Breast epithelium (tissue), 3 donors: ENCODE measurements at regions not wholly inside any gene's neighbourhood (a gene's known extent, or its start where the extent isn't known, plus 50 kb on each side); places are given as distances from the start of the nearest gene placed in this dataset.

Experiments used
- CTCF ChIP-seq, 3 donors: fragments of 450-650 bp; IDR thresholded peaks; one replicate each; pipeline ENCODE4 v1.5.1; 2016 to 2017; ENCODE audit warnings: antibody characterized with exemption in 3 of 3, mild to moderate bottlenecking in 3 of 3, moderate library complexity in 3 of 3
- POLR2AphosphoS5 ChIP-seq, 3 donors: sonication (generic); formaldehyde crosslinking; IDR thresholded peaks; one replicate each; pipeline ENCODE4 v1.6.1; 2017; ENCODE audit warnings: antibody characterized with exemption in 3 of 3

DNA sequence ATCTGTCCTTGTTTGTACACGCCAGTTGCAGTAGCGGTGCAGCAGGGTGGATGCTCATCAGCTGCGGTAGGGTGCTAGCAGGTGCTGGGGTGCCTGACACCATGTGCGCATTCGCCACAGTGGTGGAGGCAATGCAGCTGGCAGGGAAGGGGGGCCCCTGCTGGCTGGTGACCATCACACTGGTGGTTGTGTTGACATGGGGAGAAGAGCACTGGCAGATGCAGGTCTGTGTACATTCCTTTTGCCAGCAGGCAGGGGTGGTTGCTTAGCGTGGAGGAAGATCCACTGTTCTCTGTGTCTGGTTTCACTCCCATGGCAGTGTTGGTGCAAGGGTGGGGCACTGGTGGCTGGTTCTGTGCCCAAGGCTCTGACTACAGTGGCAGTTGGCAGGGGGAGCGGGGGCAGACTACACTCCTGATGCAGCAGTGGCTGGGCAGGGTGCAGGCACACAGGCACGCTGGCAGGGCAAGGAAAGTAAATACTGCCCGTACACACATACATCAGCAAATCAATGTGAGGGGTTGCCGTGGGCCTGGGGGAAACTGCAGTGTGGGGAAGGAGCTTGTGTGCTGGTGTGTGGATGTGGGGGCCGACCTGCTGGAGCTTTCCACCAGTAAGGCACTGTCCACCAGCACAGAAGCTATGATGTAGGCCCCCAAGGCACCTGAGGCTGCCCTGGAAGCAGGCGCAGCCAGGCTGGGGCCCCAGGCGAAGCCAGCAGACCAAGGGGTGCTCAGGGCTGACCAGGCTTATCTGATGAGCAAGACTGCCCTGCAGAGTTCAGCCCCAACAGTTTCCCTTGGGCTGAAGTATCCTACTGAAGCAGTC is 87.2 kb upstream of the UNC5B start:
- no peak for TF ChIP-seq POLR2AphosphoS5 (IDR thresholded peaks at IDR 0.05)
- TF ChIP-seq CTCF (IDR thresholded peaks at IDR 0.05), result no peak
